ENCODE measurements at regions not wholly inside any gene's neighbourhood (a gene's known extent, or its start where the extent isn't known, plus 50 kb on each side); places are given as distances from the start of the nearest gene placed in this dataset.

DNA sequence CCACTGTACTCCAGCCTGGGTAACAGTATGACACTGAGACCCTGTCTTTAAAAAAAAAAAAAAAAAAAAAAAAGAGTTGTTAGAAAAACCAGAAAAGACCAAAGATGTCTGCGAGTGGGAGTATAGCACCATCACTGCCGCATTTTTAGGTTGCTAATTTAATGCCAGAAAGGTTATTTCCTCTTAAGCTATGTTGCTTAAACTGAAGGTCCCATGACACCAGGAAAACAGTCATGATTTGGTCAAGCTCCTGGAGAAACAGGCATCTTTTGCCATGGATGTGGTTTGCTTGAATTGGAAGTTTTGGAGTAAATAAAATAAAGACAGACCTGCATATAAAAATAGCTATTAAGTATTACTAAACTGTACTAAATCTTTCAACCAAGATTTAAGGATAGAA, 68.3 kb upstream of the TNFRSF21 start:
- Histone ChIP-seq H4K20me1 (ENCODE audit: control insufficient read depth, insufficient read depth, low read depth, low read length) (no peaks in the 10 kb centered on the region), H3K36me3 (ENCODE audit: control insufficient read depth, low read length) (no peaks in the 10 kb centered on the region), H3K79me2 (ENCODE audit: control insufficient read depth, low read length) (no peaks in the 10 kb centered on the region), H3K27me3 (ENCODE audit: control insufficient read depth, low read length) (peaks cover 11% of the 10 kb centered on the region), H3K27ac (ENCODE audit: low read depth, low read length) (no peak overlapping the region), H3K4me1 (ENCODE audit: control insufficient read depth, low read length) (0 out of 2 replicates have a peak, but pooled peaks cover 4% of the 10 kb centered on the region), H3K4me2 (ENCODE audit: low read length) (no peak overlapping the region), H3K4me3 (ENCODE audit: low read length) (no peak overlapping the region), H3F3A (ENCODE audit: control insufficient read depth, insufficient read depth) (no peaks in the 10 kb centered on the region), H3K9me3 (ENCODE audit: control insufficient read depth, insufficient read depth, low read length) (no peaks in the 10 kb centered on the region), H3K9me2 (replicated peaks; ENCODE audit: control insufficient read depth, low read length) (no peaks in the 10 kb centered on the region)
- TF ChIP-seq, protein P1, sequence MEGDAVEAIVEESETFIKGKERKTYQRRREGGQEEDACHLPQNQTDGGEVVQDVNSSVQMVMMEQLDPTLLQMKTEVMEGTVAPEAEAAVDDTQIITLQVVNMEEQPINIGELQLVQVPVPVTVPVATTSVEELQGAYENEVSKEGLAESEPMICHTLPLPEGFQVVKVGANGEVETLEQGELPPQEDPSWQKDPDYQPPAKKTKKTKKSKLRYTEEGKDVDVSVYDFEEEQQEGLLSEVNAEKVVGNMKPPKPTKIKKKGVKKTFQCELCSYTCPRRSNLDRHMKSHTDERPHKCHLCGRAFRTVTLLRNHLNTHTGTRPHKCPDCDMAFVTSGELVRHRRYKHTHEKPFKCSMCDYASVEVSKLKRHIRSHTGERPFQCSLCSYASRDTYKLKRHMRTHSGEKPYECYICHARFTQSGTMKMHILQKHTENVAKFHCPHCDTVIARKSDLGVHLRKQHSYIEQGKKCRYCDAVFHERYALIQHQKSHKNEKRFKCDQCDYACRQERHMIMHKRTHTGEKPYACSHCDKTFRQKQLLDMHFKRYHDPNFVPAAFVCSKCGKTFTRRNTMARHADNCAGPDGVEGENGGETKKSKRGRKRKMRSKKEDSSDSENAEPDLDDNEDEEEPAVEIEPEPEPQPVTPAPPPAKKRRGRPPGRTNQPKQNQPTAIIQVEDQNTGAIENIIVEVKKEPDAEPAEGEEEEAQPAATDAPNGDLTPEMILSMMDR (IDR thresholded peaks at IDR 0.05; ENCODE audit: low read depth, low read length, poor library complexity, severe bottlenecking), result no peak
- no peak for TF ChIP-seq EZH2phosphoT487 (IDR thresholded peaks at IDR 0.05; ENCODE audit: borderline replicate concordance, low read length)

DNA sequence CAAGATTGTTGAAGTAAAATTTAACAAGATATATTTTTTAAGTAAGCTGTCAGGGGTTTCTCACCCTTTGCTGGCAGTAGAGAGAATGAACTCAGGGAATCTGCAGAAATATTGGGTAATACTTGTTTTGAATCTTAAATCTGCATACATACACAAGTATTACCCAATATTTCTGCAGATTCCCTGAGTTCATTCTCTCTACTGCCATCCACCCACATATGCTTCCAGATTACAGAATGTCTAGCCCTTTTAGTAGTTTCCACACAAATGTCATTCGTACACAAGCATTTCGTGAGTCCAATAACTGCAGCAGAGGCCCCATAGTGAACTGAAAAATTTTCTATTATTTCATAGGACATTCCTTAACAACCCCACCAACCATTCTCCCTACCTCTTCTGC, 69.6 kb upstream of the TNFRSF21 start:
- TF ChIP-seq EZH2phosphoT487 (IDR thresholded peaks at IDR 0.05; ENCODE audit: borderline replicate concordance, low read length), result no peak
- TF ChIP-seq, protein P1 (IDR thresholded peaks at IDR 0.05; ENCODE audit: low read depth, low read length, poor library complexity, severe bottlenecking), result no peak
- H3K79me2 ChIP-seq (ENCODE audit: control insufficient read depth, low read length), result no peaks in the 10 kb centered on the region
- H3K4me1 ChIP-seq (ENCODE audit: control insufficient read depth, low read length), result 0 out of 2 replicates have a peak, but pooled peaks cover 4% of the 10 kb centered on the region
- H3K27me3 ChIP-seq (ENCODE audit: control insufficient read depth, low read length), result peaks cover 11% of the 10 kb centered on the region
- H3K9me2 ChIP-seq (replicated peaks; ENCODE audit: control insufficient read depth, low read length), result no peaks in the 10 kb centered on the region
- H3K4me2 ChIP-seq (ENCODE audit: low read length), result no peak overlapping the region
- H3F3A ChIP-seq (ENCODE audit: control insufficient read depth, insufficient read depth), result no peaks in the 10 kb centered on the region
- no peak overlapping the region for H3K27ac ChIP-seq (ENCODE audit: low read depth, low read length)
- H3K36me3 ChIP-seq (ENCODE audit: control insufficient read depth, low read length), result no peaks in the 10 kb centered on the region
- H4K20me1 ChIP-seq (ENCODE audit: control insufficient read depth, insufficient read depth, low read depth, low read length), result no peaks in the 10 kb centered on the region
- H3K4me3 ChIP-seq (ENCODE audit: low read length), result no peak overlapping the region
- no peaks in the 10 kb centered on the region for H3K9me3 ChIP-seq (ENCODE audit: control insufficient read depth, insufficient read depth, low read length)

DNA sequence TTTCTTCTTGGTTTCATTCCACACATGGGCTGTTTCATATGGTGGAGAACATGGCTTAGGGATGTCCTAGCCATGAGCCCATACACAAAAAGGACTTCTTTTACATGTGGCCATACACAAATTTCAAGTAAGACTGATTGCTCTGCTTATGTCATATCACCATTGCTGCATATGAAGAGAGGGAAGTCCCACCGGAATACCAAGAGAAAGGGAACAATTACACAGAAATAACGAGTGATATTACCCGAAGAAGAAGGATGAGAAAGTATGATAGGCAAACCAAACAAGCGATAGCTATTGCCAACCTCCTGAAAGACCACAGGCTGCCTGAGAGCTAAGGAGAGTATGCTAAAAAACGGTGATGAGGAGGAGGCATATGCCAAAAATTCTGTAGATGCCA, 70.5 kb upstream of the TNFRSF21 start:
- Histone ChIP-seq H3K4me2 (ENCODE audit: low read length) (no peak overlapping the region), H3K4me3 (ENCODE audit: low read length) (no peak overlapping the region), H3K36me3 (ENCODE audit: control insufficient read depth, low read length) (no peaks in the 10 kb centered on the region), H3K9me2 (replicated peaks; ENCODE audit: control insufficient read depth, low read length) (no peaks in the 10 kb centered on the region), H3K27ac (ENCODE audit: low read depth, low read length) (no peak overlapping the region), H3F3A (ENCODE audit: control insufficient read depth, insufficient read depth) (no peaks in the 10 kb centered on the region), H3K79me2 (ENCODE audit: control insufficient read depth, low read length) (no peaks in the 10 kb centered on the region), H4K20me1 (ENCODE audit: control insufficient read depth, insufficient read depth, low read depth, low read length) (no peaks in the 10 kb centered on the region), H3K27me3 (ENCODE audit: control insufficient read depth, low read length) (peaks cover 11% of the 10 kb centered on the region), H3K4me1 (ENCODE audit: control insufficient read depth, low read length) (0 out of 2 replicates have a peak, but pooled peaks cover 4% of the 10 kb centered on the region), H3K9me3 (ENCODE audit: control insufficient read depth, insufficient read depth, low read length) (no peaks in the 10 kb centered on the region)
- no peak for TF ChIP-seq EZH2phosphoT487 (IDR thresholded peaks at IDR 0.05; ENCODE audit: borderline replicate concordance, low read length)
- TF ChIP-seq, protein P1 (IDR thresholded peaks at IDR 0.05; ENCODE audit: low read depth, low read length, poor library complexity, severe bottlenecking), result no peak

All from DOHH2 (cell line).